ENCODE measurements at regions not wholly inside any gene's neighbourhood (a gene's known extent, or its start where the extent isn't known, plus 50 kb on each side); places are given as distances from the start of the nearest gene placed in this dataset.

- no peak for TF ChIP-seq EZH2phosphoT487 (IDR thresholded peaks at IDR 0.05; ENCODE audit: insufficient read depth, low read depth)
- TF ChIP-seq EZH2 (IDR thresholded peaks at IDR 0.05; ENCODE audit: insufficient read depth, poor library complexity, severe bottlenecking): no peak
These were observed 726.9 kb upstream of the CITED2 start for GRCh38 chr6:140101367-140101766.

Data from GM23248 (cell line).